GM12875 (cell line): ENCODE measurements at regions not wholly inside any gene's neighbourhood (a gene's known extent, or its start where the extent isn't known, plus 50 kb on each side); places are given as distances from the start of the nearest gene placed in this dataset.
"Not testable (repeated sequence)": the region's sequence is repeated elsewhere in the genome, so short reads cannot be mapped to it uniquely, and the experiment has no call there.

Source experiments
- H3K4me3 ChIP-seq: one replicate; pipeline ENCODE4 v1.5.1; 2011; ENCODE audit warnings: low read depth, low read length, control low read depth
- CTCF ChIP-seq: IDR thresholded peaks from 2 replicates; pipeline ENCODE4 v1.5.1; 2011; ENCODE audit warnings: low read depth, mild to moderate bottlenecking, control low read depth, inconsistent platforms, low read length, moderate library complexity, borderline replicate concordance; ENCODE audit not compliant: insufficient read depth

- TF ChIP-seq CTCF = no peak
- H3K4me3 ChIP-seq = no peak overlapping the region
Measured at GRCh38 chr13:58955546-58956385, 1208.0 kb downstream of the DIAPH3 start.

- H3K4me3 ChIP-seq = not testable (repeated sequence)
Measured at GRCh38 chr13:58958097-58958496, 1205.6 kb downstream of the DIAPH3 start.

- no peak for TF ChIP-seq CTCF
- no peak overlapping the region for H3K4me3 ChIP-seq
Measured at GRCh38 chr13:58960888-58961287, 1202.8 kb downstream of the DIAPH3 start.

- TF ChIP-seq CTCF = no peak
- no peak overlapping the region for H3K4me3 ChIP-seq
Measured at GRCh38 chr13:58963321-58963720, 1200.4 kb downstream of the DIAPH3 start.

GRCh38 chr13:58964048-58964447 lies 1199.7 kb downstream of the DIAPH3 start:
- no peak for TF ChIP-seq CTCF
- no peak overlapping the region for H3K4me3 ChIP-seq

- no peak for TF ChIP-seq CTCF
- H3K4me3 ChIP-seq = no peak overlapping the region
Measured at GRCh38 chr13:58977085-58977484, 1186.6 kb downstream of the DIAPH3 start.

- no peak overlapping the region for H3K4me3 ChIP-seq
- TF ChIP-seq CTCF = no peak
Measured at GRCh38 chr13:58978331-58978730, 1185.4 kb downstream of the DIAPH3 start.
